HUES64 (cell line): ENCODE measurements at regions not wholly inside any gene's neighbourhood (a gene's known extent, or its start where the extent isn't known, plus 50 kb on each side); places are given as distances from the start of the nearest gene placed in this dataset.

Experiments
- H3K27ac ChIP-seq: 2 replicates; pipeline ENCODE4 v1.7.0; 2013; ENCODE audit warnings: low read depth, low read length, inconsistent platforms
- H3K27me3 ChIP-seq: 2 replicates; pipeline ENCODE4 v1.6.1; 2013; ENCODE audit warnings: mild to moderate bottlenecking, low read length; ENCODE audit not compliant: insufficient read depth
- H3K36me3 ChIP-seq: 2 replicates; pipeline ENCODE4 v1.6.1; 2013; ENCODE audit warnings: mild to moderate bottlenecking, low read length; ENCODE audit not compliant: insufficient read depth
- H3K4me1 ChIP-seq: 2 replicates; pipeline ENCODE4 v1.6.1; 2013; ENCODE audit warnings: mild to moderate bottlenecking, low read length, moderate library complexity; ENCODE audit not compliant: insufficient read depth
- H3K4me3 ChIP-seq: 2 replicates; pipeline ENCODE4 v1.5.1; 2013; ENCODE audit warnings: mild to moderate bottlenecking, low read length, moderate library complexity
- H3K9ac ChIP-seq: 2 replicates; pipeline ENCODE4 v1.6.1; 2013; ENCODE audit warnings: mild to moderate bottlenecking, low read depth, low read length
- H3K9me3 ChIP-seq: 2 replicates; pipeline ENCODE4 v1.6.1; 2013; ENCODE audit warnings: low read depth, low read length; ENCODE audit not compliant: insufficient read depth
- WGBS: fragments of 150-250, 120-280 bp; methylation state at CpG from one replicate; pipeline ENCODE4 v1.1.7; 2013; ENCODE audit warnings: missing lambda C conversion rate; 5-methylcytosine and 5-hydroxymethylcytosine counted together

DNA sequence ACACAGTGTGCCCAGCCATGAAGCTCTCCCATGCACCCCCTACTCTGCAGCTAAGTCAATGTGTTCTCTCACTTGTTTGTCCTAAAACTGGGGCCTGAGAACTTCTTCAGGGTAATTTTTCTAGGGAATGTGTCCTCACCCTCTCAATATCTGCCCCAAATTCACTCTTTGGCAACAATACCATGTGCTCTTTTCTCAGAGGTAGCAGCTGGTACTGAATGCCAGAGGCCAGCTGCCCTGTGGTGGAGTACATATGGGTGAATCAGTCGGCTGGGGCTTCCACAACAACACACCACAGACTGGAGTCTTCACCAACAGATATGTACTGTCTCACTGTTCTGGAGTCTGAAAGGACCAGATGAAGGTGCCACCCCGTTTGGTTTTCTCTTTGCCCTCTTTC lies 97.7 kb upstream of the TOP3B start:
- H3K27me3 ChIP-seq = peaks cover 100% of the 10 kb centered on the region
- H3K36me3 ChIP-seq = no peaks in the 10 kb centered on the region
- no peaks in the 10 kb centered on the region for H3K9me3 ChIP-seq
- 79% methylated on average over 2 of the region's 2 CpGs for WGBS
- H3K4me3 ChIP-seq = no peak overlapping the region
- no peak overlapping the region for H3K27ac ChIP-seq
- no peaks in the 10 kb centered on the region for H3K4me1 ChIP-seq
- H3K9ac ChIP-seq = no peak overlapping the region

DNA sequence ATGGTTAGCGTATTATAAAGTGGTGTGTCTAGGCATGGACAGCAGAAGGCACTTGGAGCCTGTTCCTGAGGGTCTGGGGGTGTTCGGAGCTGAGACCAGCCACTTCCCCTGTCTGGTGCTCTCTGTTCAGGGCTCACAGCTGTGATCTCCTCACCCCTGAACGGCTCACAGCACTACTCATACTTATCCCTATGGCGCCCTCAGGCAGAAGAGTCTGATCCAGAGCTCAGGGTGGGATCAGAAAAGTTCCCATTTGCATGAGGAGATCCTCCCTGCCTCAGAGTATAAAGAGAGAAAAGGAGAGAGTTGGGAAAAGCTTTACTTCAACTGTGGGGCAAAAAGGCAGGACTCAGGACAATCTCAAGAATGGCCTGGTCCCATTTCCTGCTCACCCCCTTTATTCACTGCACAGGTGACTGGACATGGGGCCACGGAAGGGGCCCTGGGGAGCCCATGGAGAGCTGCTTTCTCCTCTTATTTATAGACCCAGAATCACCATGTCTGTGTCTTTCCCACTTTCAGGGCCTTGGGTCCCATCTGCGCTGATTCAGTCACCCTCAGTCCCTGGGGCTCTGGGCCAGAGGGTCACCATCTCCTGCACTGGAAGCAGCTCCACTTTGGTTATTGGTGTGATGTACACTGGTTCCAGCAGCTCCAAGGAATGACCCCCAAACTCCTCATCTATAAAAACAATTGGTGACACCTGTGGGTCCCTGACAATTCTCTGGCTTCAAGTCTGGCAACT lies 97.0 kb upstream of the TOP3B start:
- Histone ChIP-seq H3K36me3 (no peaks in the 10 kb centered on the region), H3K4me1 (no peaks in the 10 kb centered on the region), H3K4me3 (no peak overlapping the region), H3K27me3 (peaks cover 100% of the 10 kb centered on the region), H3K9ac (no peak overlapping the region), H3K27ac (no peak overlapping the region), H3K9me3 (no peaks in the 10 kb centered on the region)
- 78% methylated on average over 6 of the region's 6 CpGs for WGBS

DNA sequence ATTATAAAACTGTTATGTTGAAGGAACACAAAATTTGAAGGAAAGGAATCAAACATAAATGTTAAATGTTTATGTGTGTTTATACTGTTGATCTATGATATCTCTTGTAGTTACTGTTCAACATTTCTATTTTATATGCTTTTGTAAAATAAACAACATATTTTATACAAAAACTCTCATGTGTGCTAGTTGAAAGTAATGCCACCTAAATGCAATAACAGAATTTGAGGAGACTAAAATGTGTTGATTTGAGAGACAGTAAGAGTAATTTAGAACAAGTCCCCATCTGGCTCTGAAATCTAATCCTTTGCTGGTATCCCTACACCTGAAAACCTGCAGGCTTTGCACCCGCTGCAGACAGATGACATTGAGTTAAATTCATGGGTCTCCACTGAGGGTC lies 95.7 kb upstream of the TOP3B start:
- Histone ChIP-seq H3K4me1 (no peaks in the 10 kb centered on the region), H3K27me3 (peaks cover 100% of the 10 kb centered on the region), H3K9ac (no peak overlapping the region), H3K36me3 (no peaks in the 10 kb centered on the region), H3K27ac (no peak overlapping the region), H3K9me3 (no peaks in the 10 kb centered on the region), H3K4me3 (no peak overlapping the region)
- WGBS = 57% methylated on average over 1 of the region's 1 CpG

DNA sequence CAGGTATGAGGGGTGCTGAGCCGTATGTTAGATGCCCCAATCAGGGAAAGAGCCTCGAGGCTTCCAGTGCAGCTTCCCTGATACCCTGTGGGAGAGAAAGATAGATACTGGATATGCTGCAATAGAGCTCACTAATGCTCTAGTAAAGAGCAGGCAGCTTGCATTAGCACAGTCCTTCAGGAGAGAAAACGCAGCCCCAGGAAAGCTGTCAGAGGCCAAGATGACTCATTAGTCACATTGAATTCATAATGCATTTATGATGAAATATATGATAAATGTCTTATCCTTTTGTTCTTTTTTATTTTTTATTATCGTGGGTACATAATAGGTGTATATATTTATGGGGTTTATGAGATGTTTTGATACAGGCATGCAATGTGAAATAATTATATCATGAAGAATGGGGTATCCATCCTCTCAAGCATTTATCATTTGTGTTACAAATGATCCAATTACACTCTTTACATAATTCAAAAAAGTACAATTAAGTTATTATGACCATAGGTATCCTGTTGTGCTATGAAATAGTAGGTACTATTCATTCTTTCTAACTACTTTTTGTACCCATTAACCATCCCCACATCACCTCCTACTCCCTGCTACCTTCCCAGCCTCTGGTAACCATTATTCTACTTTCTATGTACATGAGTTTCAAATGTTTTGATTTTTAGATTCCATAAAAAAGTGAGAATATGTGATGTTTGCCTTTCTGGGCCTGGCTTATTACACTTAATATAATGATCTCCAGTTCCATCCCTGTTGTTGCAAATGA lies 94.5 kb upstream of the TOP3B start:
- Histone ChIP-seq H3K27ac (no peak overlapping the region), H3K27me3 (peaks cover 100% of the 10 kb centered on the region), H3K36me3 (no peaks in the 10 kb centered on the region), H3K4me1 (no peaks in the 10 kb centered on the region), H3K9me3 (no peaks in the 10 kb centered on the region), H3K4me3 (no peak overlapping the region), H3K9ac (no peak overlapping the region)
- 89% methylated on average over 4 of the region's 4 CpGs for WGBS

DNA sequence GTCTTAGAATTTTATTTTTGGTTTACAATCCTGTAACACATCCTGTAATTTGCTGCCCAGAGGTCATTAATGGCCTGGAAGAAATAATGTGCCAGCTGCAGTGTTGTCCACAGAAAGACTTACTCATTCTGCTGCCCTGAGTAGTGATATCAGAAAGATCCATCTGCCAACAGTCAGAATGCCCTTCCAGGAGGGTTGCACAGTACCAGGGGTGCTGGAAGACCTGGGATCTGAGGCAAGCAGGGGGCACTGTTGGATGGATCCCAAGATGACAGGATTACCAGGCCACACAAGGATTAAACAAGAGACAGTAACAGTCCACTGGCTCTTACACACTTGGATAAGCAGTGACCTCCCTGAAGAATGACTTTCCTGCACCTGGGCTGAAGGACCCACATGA lies 93.8 kb upstream of the TOP3B start:
- H3K9ac ChIP-seq = no peak overlapping the region
- peaks cover 100% of the 10 kb centered on the region for H3K27me3 ChIP-seq
- no peak overlapping the region for H3K27ac ChIP-seq
- H3K9me3 ChIP-seq = no peaks in the 10 kb centered on the region
- H3K36me3 ChIP-seq = no peaks in the 10 kb centered on the region
- no peaks in the 10 kb centered on the region for H3K4me1 ChIP-seq
- no peak overlapping the region for H3K4me3 ChIP-seq

DNA sequence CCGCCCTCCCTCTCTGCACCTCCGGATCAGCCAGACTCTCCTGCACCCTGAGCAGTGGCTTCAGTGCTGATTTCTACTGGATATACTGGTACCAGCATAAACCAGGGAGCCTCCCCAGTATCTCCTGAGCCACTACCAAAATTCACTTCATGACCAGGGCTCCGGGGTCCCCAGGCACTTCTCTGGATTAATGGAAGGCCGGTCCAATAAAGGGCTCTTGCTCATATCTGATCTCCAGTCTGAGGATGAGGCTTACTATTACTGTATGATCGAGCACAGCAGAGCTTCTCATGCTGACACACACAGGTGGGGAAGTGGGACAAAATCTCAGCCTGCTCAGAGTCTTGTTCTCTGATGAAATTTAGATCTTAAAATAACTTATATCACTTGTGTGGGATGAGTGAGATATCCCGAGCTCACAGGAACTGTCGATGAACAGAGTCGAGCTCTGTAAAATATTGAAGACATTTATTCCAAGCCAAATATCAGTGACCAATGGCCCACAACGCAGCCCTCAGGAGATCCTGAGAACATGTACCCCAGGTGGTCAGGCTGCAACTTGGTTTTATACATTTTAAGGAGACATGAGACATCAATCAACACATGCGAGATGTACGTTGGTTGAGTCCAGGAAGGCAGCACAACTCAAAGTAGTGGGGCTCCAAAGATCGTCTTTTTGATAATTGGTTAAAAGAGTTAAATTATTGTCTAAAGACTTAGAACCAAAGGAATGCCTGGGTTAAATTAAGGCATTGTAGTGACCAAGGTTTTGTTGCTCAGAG lies 93.0 kb upstream of the TOP3B start:
- no peak overlapping the region for H3K27ac ChIP-seq
- H3K36me3 ChIP-seq = no peaks in the 10 kb centered on the region
- H3K4me1 ChIP-seq = no peaks in the 10 kb centered on the region
- H3K9me3 ChIP-seq = no peaks in the 10 kb centered on the region
- peaks cover 100% of the 10 kb centered on the region for H3K27me3 ChIP-seq
- H3K9ac ChIP-seq = no peak overlapping the region
- H3K4me3 ChIP-seq = no peak overlapping the region
- WGBS = 94% methylated on average over 12 of the region's 12 CpGs

DNA sequence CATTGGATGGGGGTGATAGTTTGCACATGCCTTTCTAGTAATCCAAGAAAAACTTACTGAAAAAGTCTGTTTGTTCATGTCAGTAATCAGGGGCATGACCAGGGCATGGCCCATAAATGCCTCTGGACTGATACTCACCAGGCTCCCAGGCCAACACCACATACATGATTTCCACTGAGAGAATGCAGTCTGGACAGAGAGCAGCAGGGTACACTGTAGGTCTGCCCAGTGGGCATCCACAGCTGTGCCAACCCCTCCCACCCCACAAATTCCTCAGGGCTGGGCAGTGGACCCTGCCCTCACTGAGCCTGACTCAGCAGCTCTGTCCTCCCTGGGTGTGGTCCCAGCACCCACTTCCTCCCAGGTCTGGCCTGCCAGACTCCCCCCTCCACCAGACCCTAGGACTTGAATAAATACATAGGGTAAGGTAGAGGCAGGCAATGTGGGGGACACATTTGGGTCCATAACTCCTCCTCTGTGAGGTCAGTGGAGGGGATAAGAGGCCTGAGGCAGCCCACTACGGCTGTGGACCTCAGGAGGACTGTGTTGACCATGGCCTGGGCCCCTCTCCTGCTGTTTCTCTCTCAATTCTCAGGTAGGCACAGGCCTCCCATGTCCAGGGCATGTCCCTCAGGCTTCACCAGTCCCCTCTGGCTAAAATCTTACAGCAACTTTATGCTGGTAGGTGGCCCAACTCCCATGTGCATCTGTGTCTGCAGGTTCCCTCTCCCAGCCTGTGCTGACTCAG lies 92.2 kb upstream of the TOP3B start:
- H3K36me3 ChIP-seq = no peaks in the 10 kb centered on the region
- no peaks in the 10 kb centered on the region for H3K9me3 ChIP-seq
- WGBS = 0% methylated on average over 1 of the region's 1 CpG
- peaks cover 100% of the 10 kb centered on the region for H3K27me3 ChIP-seq
- no peak overlapping the region for H3K27ac ChIP-seq
- no peak overlapping the region for H3K4me3 ChIP-seq
- no peak overlapping the region for H3K9ac ChIP-seq
- no peaks in the 10 kb centered on the region for H3K4me1 ChIP-seq

DNA sequence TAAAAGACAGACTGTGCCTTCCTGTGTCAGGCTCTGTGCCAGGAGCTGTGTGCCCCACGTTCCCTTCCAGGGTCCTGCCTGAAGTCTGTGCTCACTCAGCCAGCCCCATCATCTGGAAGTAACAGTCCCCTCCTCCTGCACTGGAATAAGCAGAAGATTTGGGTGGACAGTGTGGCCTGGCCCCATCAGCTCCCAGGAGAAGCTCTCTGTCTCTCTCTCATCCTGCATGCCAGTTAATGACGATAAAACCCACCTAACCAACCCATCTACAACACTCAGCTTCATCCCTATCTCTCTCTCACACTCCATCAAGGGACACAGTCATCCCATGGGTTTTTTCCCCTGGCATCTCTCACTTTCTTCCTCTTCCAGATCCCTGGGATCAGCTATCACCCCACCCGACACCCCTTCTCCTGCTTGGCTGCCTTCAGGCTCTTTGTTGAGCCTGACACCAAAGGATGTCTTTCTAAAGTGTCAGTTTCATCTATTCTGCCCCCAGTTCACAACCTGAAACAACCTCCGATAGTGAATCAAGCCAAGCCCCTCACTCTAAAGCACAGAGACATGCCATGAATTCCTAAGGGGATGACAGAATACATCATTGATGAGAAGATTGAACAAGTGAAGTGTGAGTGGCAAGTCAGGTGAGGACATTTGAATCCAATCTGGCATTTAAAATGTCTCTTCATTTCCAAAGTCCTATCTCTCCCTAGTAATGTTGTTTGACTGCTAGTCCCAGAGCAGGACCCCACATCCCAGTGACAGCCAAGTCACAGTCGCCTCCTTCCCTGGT lies 91.4 kb upstream of the TOP3B start:
- Histone ChIP-seq H3K27ac (no peak overlapping the region), H3K9ac (no peak overlapping the region), H3K9me3 (no peaks in the 10 kb centered on the region), H3K36me3 (no peaks in the 10 kb centered on the region), H3K27me3 (peaks cover 100% of the 10 kb centered on the region), H3K4me3 (no peak overlapping the region), H3K4me1 (no peaks in the 10 kb centered on the region)
- 88% methylated on average over 5 of the region's 5 CpGs for WGBS

DNA sequence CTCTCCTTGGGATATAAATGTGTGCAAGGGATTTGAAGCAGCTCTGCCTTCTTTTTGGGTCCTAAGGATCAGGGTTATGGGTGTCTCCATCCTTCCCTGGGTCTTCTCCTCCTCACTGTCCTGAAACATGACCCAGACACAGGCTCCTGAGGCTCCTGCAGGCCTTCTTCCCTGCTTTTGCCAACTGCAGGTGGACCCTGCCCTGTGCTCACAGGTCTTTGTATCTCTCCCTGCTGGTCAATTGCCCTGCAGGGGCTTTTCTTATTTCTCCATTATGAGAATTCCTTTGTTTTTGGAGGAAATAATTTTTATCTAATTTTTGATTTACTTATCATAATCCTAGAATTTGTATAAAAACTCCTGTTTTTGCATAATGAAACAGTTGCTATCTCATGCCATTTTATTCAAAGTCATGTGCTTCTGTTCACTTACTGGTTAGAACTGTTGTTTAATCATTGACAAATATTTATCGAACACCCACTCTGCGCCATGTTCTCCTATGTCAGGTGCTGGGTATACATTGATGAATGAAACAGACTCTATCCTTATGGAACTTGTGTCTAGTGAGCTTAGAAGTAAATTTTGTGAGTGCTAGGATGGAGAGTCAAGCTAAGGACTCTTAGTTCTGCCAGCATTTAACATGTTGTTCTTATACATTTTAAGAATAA lies 89.7 kb upstream of the TOP3B start:
- Histone ChIP-seq H3K36me3 (no peaks in the 10 kb centered on the region), H3K4me3 (no peak overlapping the region), H3K4me1 (no peaks in the 10 kb centered on the region), H3K27ac (no peak overlapping the region), H3K9ac (no peak overlapping the region), H3K9me3 (no peaks in the 10 kb centered on the region), H3K27me3 (peaks cover 100% of the 10 kb centered on the region)
- 96% methylated on average over 2 of the region's 2 CpGs for WGBS

DNA sequence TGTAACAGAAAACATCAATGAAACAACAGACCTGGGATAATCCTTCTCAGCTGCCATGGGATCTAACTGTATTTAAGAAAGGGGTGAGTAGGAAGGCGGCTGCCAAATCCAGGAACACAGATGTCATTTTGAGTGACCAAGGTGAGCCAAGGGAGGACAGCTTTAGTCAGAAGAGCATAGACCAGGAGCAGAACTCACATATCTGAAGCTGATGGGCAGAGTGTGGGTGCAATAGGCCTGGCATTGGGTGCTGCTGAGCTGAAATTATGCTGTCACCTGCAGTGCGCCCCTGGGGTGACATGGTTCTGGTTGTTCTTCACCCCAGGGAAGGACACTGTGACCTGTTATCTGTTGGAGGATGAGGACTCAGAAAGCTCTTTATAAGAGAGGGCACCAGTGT lies 88.9 kb upstream of the TOP3B start:
- H3K4me1 ChIP-seq = no peaks in the 10 kb centered on the region

More for the DNA sequence above, 88.9 kb upstream of the TOP3B start:
- Histone ChIP-seq H3K9ac (no peak overlapping the region), H3K9me3 (no peaks in the 10 kb centered on the region), H3K27me3 (peaks cover 100% of the 10 kb centered on the region), H3K27ac (no peak overlapping the region), H3K4me3 (no peak overlapping the region), H3K36me3 (no peaks in the 10 kb centered on the region)
- WGBS = 89% methylated on average over 2 of the region's 2 CpGs
